ENCODE measurements at regions not wholly inside any gene's neighbourhood (a gene's known extent, or its start where the extent isn't known, plus 50 kb on each side); places are given as distances from the start of the nearest gene placed in this dataset.
"Not testable (repeated sequence)": the region's sequence is repeated elsewhere in the genome, so short reads cannot be mapped to it uniquely, and the experiment has no call there.

DNA sequence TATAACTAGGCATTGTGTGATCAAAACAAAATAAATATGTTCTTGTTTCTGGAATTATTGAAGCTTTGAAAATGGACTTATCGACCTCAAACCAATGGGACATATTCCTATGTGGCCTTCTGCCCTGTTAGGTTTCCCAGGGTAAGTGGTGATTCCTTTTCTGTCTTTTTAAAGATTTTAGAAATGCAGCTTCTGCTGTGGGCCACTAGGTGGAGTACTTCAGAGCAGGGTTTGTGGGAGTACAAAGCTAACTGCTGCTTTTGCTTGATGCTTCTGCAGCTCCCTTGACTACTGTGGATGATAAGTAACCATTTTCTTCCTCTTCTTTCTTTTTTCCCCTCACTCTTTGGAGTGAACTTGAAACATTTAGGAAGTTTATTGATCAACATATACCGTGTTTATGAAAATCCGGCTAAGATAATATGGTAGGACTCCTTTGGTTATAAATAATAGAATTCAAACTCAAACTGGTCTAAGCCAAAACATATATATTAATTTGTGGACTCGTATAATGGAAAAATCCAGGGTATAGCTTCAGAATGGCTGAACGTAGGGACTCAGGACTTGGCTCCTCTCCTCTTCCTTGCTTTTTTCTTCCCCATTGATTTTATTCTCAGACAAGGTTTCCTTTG lies 1737.7 kb upstream of the DEFB115 start:
- DNase-seq, ATAC-seq: not testable (repeated sequence)

- DNase-seq, ATAC-seq: not testable (repeated sequence)
Observed at GRCh38 chr20:29533566-29534177, 1723.8 kb upstream of the DEFB115 start.

GRCh38 chr20:29566901-29567635 lies 1690.4 kb upstream of the DEFB115 start:
- DNase-seq, ATAC-seq: not testable (repeated sequence)

GRCh38 chr20:29567671-29568070 lies 1689.8 kb upstream of the DEFB115 start:
- not testable (repeated sequence) for ATAC-seq, DNase-seq

GRCh38 chr20:29570126-29570525 lies 1687.3 kb upstream of the DEFB115 start:
- ATAC-seq, DNase-seq: not testable (repeated sequence)

- not testable (repeated sequence) for ATAC-seq, DNase-seq
Observed at GRCh38 chr20:29589530-29589929, 1667.9 kb upstream of the DEFB115 start.

- DNase-seq, ATAC-seq: not testable (repeated sequence)
Observed at GRCh38 chr20:29604163-29604562, 1653.3 kb upstream of the DEFB115 start.

DNA sequence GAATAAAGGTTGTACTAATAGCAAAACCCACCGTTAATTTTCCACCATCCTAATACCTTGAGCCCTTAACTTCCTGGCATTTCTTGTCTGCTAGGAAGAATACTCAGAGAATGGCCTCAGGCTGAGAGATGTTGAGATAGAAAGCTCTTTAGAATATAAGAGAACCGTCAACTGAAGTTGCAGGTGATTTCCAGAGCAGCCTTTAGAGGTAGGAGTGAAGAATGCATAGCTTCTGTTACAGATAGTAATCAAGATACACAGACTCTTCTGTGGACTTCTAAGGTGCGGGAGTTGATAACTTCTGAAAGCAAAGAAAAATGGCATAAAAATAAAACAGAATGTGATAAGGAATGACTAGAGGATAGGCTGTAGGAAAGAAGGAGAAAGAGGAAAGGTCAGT lies 1651.3 kb upstream of the DEFB115 start:
- not testable (repeated sequence) for DNase-seq, ATAC-seq

- DNase-seq, ATAC-seq: not testable (repeated sequence)
Observed at GRCh38 chr20:29629395-29629794, 1628.1 kb upstream of the DEFB115 start.
